Endothelial cell of umbilical vein (primary cell): ENCODE measurements at regions not wholly inside any gene's neighbourhood (a gene's known extent, or its start where the extent isn't known, plus 50 kb on each side); places are given as distances from the start of the nearest gene placed in this dataset.

Experiments used
- EZH2 ChIP-seq: IDR thresholded peaks from 2 replicates; pipeline ENCODE4 v1.6.1; 2012; ENCODE audit warnings: borderline replicate concordance, low read depth, mild to moderate bottlenecking, moderate library complexity, low read length, inconsistent platforms; ENCODE audit not compliant: severe bottlenecking
- GATA2 ChIP-seq: IDR thresholded peaks from 2 replicates; pipeline ENCODE4 v1.7.0; 2011; ENCODE audit warnings: low read depth, mild to moderate bottlenecking, moderate library complexity, mixed read lengths, low read length; ENCODE audit not compliant: insufficient read length, insufficient read depth
- JUN ChIP-seq: IDR thresholded peaks from 2 replicates; pipeline ENCODE4 v1.6.1; 2011; ENCODE audit warnings: borderline replicate concordance, low read depth; ENCODE audit not compliant: insufficient read length, insufficient read depth
- MYC ChIP-seq: IDR thresholded peaks from one replicate; pipeline ENCODE4 v1.6.1; 2011; ENCODE audit warnings: mild to moderate bottlenecking, low read depth, low read length
- POLR2A ChIP-seq: IDR thresholded peaks from 2 replicates; pipeline ENCODE4 v1.6.1; 2012; ENCODE audit warnings: low read depth, mild to moderate bottlenecking, control low read depth, low read length
- POLR2AphosphoS5 ChIP-seq: IDR thresholded peaks from 2 replicates; pipeline ENCODE4 v1.6.1; 2012; ENCODE audit warnings: low read depth, mild to moderate bottlenecking, control low read depth, low read length, moderate library complexity; ENCODE audit not compliant: insufficient read depth
- TF ChIP-seq, protein P1 (sequence below), 2 donors: IDR thresholded peaks; 1 replicate in 1 of 2; 2 replicates in 1 of 2; pipeline ENCODE4 v1.5.1; 2011; ENCODE audit warnings: low read length in 2 of 2, mild to moderate bottlenecking in 2 of 2, moderate library complexity in 2 of 2, control low read depth in 1 of 2, inconsistent platforms in 1 of 2, low read depth in 1 of 2; ENCODE audit not compliant: insufficient read depth in 1 of 2; ENCODE audit errors: extremely low read depth in 1 of 2
- TF ChIP-seq, protein P2 (sequence below): IDR thresholded peaks from 2 replicates; pipeline ENCODE4 v1.6.1; 2011; ENCODE audit not compliant: insufficient read depth, insufficient read length

DNA sequence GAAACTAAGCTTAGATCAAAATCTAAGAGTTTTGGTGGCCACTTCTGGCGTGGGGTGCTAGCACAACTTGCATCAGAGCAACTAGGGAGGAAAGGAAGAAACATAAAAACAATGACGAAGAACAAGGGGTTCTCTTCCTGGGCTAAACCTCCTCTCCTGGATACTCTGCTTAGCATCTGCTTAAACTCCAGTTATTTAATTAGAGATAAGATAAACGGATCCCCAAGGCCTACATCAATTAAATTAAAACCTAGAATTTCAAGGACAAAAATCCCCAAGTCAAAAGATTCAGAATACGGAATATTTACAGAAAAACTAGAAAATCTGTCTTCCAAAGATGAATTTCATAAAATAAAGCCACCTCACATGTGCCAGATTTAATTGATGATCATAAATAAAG, 281.9 kb downstream of the SHOX2 start:
- TF ChIP-seq, protein P1, sequence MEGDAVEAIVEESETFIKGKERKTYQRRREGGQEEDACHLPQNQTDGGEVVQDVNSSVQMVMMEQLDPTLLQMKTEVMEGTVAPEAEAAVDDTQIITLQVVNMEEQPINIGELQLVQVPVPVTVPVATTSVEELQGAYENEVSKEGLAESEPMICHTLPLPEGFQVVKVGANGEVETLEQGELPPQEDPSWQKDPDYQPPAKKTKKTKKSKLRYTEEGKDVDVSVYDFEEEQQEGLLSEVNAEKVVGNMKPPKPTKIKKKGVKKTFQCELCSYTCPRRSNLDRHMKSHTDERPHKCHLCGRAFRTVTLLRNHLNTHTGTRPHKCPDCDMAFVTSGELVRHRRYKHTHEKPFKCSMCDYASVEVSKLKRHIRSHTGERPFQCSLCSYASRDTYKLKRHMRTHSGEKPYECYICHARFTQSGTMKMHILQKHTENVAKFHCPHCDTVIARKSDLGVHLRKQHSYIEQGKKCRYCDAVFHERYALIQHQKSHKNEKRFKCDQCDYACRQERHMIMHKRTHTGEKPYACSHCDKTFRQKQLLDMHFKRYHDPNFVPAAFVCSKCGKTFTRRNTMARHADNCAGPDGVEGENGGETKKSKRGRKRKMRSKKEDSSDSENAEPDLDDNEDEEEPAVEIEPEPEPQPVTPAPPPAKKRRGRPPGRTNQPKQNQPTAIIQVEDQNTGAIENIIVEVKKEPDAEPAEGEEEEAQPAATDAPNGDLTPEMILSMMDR (IDR thresholded peaks at IDR 0.05; ENCODE audit: extremely low read depth in 1 of 2, insufficient read depth in 1 of 2, low read depth in 1 of 2, low read length in 2 of 2): no peak
- no peak for TF ChIP-seq POLR2AphosphoS5
- TF ChIP-seq EZH2: no peak
- TF ChIP-seq, protein P2, sequence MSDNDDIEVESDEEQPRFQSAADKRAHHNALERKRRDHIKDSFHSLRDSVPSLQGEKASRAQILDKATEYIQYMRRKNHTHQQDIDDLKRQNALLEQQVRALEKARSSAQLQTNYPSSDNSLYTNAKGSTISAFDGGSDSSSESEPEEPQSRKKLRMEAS: no peak
- no peak for TF ChIP-seq POLR2A
- TF ChIP-seq GATA2: no peak
- no peak for TF ChIP-seq JUN
- TF ChIP-seq MYC: no peak
